ENCODE measurements at regions not wholly inside any gene's neighbourhood (a gene's known extent, or its start where the extent isn't known, plus 50 kb on each side); places are given as distances from the start of the nearest gene placed in this dataset.

DNA sequence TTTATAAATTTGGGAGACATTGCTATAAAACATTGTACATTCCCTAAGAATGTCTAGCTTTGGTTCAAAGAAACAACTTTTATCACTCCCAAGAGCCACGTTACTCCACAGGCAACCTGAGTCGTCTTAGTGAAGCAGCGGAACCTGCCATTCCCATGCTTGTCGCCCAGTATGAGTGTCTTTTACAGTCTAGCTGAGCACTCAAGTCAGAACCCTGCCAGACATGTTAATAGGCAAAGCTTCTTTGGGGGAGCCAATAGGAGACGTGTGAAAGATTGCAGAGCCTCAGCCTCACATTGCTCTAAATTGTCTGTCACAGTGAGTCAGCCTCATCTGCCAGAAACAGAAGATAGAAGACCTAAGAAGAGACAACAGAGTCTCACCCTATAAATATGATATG is 541.6 kb upstream of the FLRT2 start:
- H3K27ac Mint-ChIP-seq: no peak overlapping the region
- H3K36me3 ChIP-seq (ENCODE audit: control insufficient read depth, insufficient read depth, low read length): no peaks in the 10 kb centered on the region
- H3K9me3 ChIP-seq (ENCODE audit: control insufficient read depth, insufficient read depth, low read length): no peaks in the 10 kb centered on the region
- peaks cover under 1 to 10% of the 10 kb centered on the region in 2 donors for H3K9me3 Mint-ChIP-seq
- intact Hi-C loops (cut with micrococcal nuclease): no loop called here
- ATAC-seq: no peak
- H3K4me3 Mint-ChIP-seq: no peak overlapping the region
- no peak overlapping the region for H3K27ac ChIP-seq (ENCODE audit: low read length)
- no peak overlapping the region for H3K4me3 ChIP-seq (ENCODE audit: low read length)
- H3K36me3 Mint-ChIP-seq: peaks cover 8% of the 10 kb centered on the region
- no peaks in the 10 kb centered on the region for H3K27me3 Mint-ChIP-seq (ENCODE audit: low read depth in 2 of 2)
- no peaks in the 10 kb centered on the region for H3K4me1 Mint-ChIP-seq
- no peak for DNase-seq
- no peaks in the 10 kb centered on the region for H3K4me1 ChIP-seq (ENCODE audit: control insufficient read depth, insufficient read depth, low read length)
- WGBS (ENCODE audit: insufficient coverage): 87% methylated on average over 5 of the region's 5 CpGs
- no peaks in the 10 kb centered on the region for H3K27me3 ChIP-seq (ENCODE audit: control insufficient read depth, insufficient read depth, low read length)
- TF ChIP-seq, protein P1, sequence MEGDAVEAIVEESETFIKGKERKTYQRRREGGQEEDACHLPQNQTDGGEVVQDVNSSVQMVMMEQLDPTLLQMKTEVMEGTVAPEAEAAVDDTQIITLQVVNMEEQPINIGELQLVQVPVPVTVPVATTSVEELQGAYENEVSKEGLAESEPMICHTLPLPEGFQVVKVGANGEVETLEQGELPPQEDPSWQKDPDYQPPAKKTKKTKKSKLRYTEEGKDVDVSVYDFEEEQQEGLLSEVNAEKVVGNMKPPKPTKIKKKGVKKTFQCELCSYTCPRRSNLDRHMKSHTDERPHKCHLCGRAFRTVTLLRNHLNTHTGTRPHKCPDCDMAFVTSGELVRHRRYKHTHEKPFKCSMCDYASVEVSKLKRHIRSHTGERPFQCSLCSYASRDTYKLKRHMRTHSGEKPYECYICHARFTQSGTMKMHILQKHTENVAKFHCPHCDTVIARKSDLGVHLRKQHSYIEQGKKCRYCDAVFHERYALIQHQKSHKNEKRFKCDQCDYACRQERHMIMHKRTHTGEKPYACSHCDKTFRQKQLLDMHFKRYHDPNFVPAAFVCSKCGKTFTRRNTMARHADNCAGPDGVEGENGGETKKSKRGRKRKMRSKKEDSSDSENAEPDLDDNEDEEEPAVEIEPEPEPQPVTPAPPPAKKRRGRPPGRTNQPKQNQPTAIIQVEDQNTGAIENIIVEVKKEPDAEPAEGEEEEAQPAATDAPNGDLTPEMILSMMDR (IDR thresholded peaks at IDR 0.05): no peak

GRCh38 chr14:84991021-84991420 is 538.9 kb upstream of the FLRT2 start:
- no peaks in the 10 kb centered on the region for H3K27me3 Mint-ChIP-seq (ENCODE audit: low read depth in 2 of 2)
- H3K4me3 Mint-ChIP-seq: no peak overlapping the region
- H3K4me1 ChIP-seq (ENCODE audit: control insufficient read depth, insufficient read depth, low read length): no peaks in the 10 kb centered on the region
- DNase-seq: no peak
- TF ChIP-seq, protein P1 (IDR thresholded peaks at IDR 0.05): no peak
- no peak overlapping the region for H3K27ac ChIP-seq (ENCODE audit: low read length)
- no peaks in the 10 kb centered on the region for H3K9me3 ChIP-seq (ENCODE audit: control insufficient read depth, insufficient read depth, low read length)
- H3K9me3 Mint-ChIP-seq: peaks cover 5 to 6% of the 10 kb centered on the region in 2 donors
- no peaks in the 10 kb centered on the region for H3K27me3 ChIP-seq (ENCODE audit: control insufficient read depth, insufficient read depth, low read length)
- H3K4me3 ChIP-seq (ENCODE audit: low read length): no peak overlapping the region
- H3K4me1 Mint-ChIP-seq: no peaks in the 10 kb centered on the region
- no peak overlapping the region for H3K27ac Mint-ChIP-seq
- ATAC-seq: no peak
- intact Hi-C loops (cut with micrococcal nuclease): no loop called here
- H3K36me3 ChIP-seq (ENCODE audit: control insufficient read depth, insufficient read depth, low read length): no peaks in the 10 kb centered on the region
- peaks cover 8% of the 10 kb centered on the region for H3K36me3 Mint-ChIP-seq
- 63% methylated on average over 1 of the region's 1 CpG for WGBS (ENCODE audit: insufficient coverage)

GRCh38 chr14:84998216-84998615 is 531.7 kb upstream of the FLRT2 start:
- no peaks in the 10 kb centered on the region for H3K4me1 ChIP-seq (ENCODE audit: control insufficient read depth, insufficient read depth, low read length)
- peaks cover 2% of the 10 kb centered on the region for H3K9me3 ChIP-seq (ENCODE audit: control insufficient read depth, insufficient read depth, low read length)
- ATAC-seq (no peak), DNase-seq (no peak)
- TF ChIP-seq, protein P1 (IDR thresholded peaks at IDR 0.05): no peak
- H3K27ac ChIP-seq (ENCODE audit: low read length): no peak overlapping the region
- Mint-ChIP-seq H3K27ac (no peak overlapping the region), H3K9me3 (peaks cover 6 to 13% of the 10 kb centered on the region in 2 donors), H3K4me1 (no peaks in the 10 kb centered on the region), H3K36me3 (no peaks in the 10 kb centered on the region), H3K27me3 (ENCODE audit: low read depth in 2 of 2) (no peaks in the 10 kb centered on the region), H3K4me3 (no peak overlapping the region)
- H3K4me3 ChIP-seq (ENCODE audit: low read length): no peak overlapping the region
- intact Hi-C loops (cut with micrococcal nuclease): no loop called here
- no peaks in the 10 kb centered on the region for H3K36me3 ChIP-seq (ENCODE audit: control insufficient read depth, insufficient read depth, low read length)
- H3K27me3 ChIP-seq (ENCODE audit: control insufficient read depth, insufficient read depth, low read length): no peaks in the 10 kb centered on the region

DNA sequence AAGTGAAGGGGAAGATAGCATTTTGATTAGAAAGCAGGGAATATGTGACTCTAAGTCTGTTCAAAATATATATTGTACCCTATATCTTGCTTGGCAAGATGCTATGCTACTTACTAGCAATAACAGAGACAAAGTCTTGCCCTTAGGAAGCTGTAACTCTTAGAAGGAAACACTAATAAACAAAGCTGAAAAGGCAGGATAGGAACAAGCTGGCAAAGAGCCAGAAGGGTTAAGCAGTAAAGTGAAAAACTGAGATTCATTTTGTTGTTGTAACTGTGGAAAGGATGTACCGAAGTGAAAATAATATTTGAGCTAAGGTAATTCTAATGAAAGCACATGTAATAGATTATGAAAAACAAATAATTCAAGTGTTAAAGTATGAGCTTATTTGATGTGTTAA is 527.1 kb upstream of the FLRT2 start:
- Histone ChIP-seq H3K9me3 (ENCODE audit: control insufficient read depth, insufficient read depth, low read length) (peaks cover 2% of the 10 kb centered on the region), H3K27ac (ENCODE audit: low read length) (no peak overlapping the region), H3K4me1 (ENCODE audit: control insufficient read depth, insufficient read depth, low read length) (no peaks in the 10 kb centered on the region), H3K36me3 (ENCODE audit: control insufficient read depth, insufficient read depth, low read length) (no peaks in the 10 kb centered on the region), H3K4me3 (ENCODE audit: low read length) (no peak overlapping the region), H3K27me3 (ENCODE audit: control insufficient read depth, insufficient read depth, low read length) (no peaks in the 10 kb centered on the region)
- DNase-seq: no peak
- WGBS (ENCODE audit: insufficient coverage): 90% methylated on average over 1 of the region's 1 CpG
- TF ChIP-seq, protein P1 (IDR thresholded peaks at IDR 0.05): no peak
- H3K9me3 Mint-ChIP-seq: peaks cover 2 to 8% of the 10 kb centered on the region in 2 donors
- H3K27ac Mint-ChIP-seq: no peak overlapping the region
- no peaks in the 10 kb centered on the region for H3K4me1 Mint-ChIP-seq
- intact Hi-C loops (cut with micrococcal nuclease): no loop called here
- no peak for ATAC-seq
- H3K27me3 Mint-ChIP-seq (ENCODE audit: low read depth in 2 of 2): no peaks in the 10 kb centered on the region
- H3K4me3 Mint-ChIP-seq: no peak overlapping the region
- no peaks in the 10 kb centered on the region for H3K36me3 Mint-ChIP-seq

All from natural killer cell (primary cell).